ENCODE measurements at regions not wholly inside any gene's neighbourhood (a gene's known extent, or its start where the extent isn't known, plus 50 kb on each side); places are given as distances from the start of the nearest gene placed in this dataset.

- TF ChIP-seq EZH2phosphoT487 (IDR thresholded peaks at IDR 0.05; ENCODE audit: insufficient read depth, low read depth) (no peak), EZH2 (IDR thresholded peaks at IDR 0.05; ENCODE audit: insufficient read depth, poor library complexity, severe bottlenecking) (no peak)
These were observed 588.2 kb downstream of the BRD1 start for GRCh38 chr22:49239264-49240015.
